GM12873 (cell line): ENCODE measurements at regions not wholly inside any gene's neighbourhood (a gene's known extent, or its start where the extent isn't known, plus 50 kb on each side); places are given as distances from the start of the nearest gene placed in this dataset.

ENCODE experiments used
- CTCF ChIP-seq: IDR thresholded peaks from 2 replicates; pipeline ENCODE4 v1.5.1; 2012; ENCODE audit warnings: low read depth, mild to moderate bottlenecking, moderate library complexity, low read length, control low read depth; ENCODE audit not compliant: insufficient read depth; ENCODE audit errors: missing control alignments

GRCh38 chr3:150285601-150286000, 122.5 kb upstream of the TSC22D2 start:
- TF ChIP-seq CTCF, result no peak

- TF ChIP-seq CTCF, result no peak
Measured at GRCh38 chr3:150278843-150279381, 129.2 kb upstream of the TSC22D2 start.

GRCh38 chr3:150278195-150278594, 129.9 kb upstream of the TSC22D2 start:
- no peak for TF ChIP-seq CTCF

- no peak for TF ChIP-seq CTCF
Measured at GRCh38 chr3:150277444-150277843, 130.7 kb upstream of the TSC22D2 start.

- no peak for TF ChIP-seq CTCF
Measured at GRCh38 chr3:150275941-150276340, 132.2 kb upstream of the TSC22D2 start.

GRCh38 chr3:150274372-150274771, 133.7 kb upstream of the TSC22D2 start:
- no peak for TF ChIP-seq CTCF

GRCh38 chr3:150273396-150273795, 134.7 kb upstream of the TSC22D2 start:
- no peak for TF ChIP-seq CTCF
